ENCODE measurements at regions not wholly inside any gene's neighbourhood (a gene's known extent, or its start where the extent isn't known, plus 50 kb on each side); places are given as distances from the start of the nearest gene placed in this dataset.

DNA sequence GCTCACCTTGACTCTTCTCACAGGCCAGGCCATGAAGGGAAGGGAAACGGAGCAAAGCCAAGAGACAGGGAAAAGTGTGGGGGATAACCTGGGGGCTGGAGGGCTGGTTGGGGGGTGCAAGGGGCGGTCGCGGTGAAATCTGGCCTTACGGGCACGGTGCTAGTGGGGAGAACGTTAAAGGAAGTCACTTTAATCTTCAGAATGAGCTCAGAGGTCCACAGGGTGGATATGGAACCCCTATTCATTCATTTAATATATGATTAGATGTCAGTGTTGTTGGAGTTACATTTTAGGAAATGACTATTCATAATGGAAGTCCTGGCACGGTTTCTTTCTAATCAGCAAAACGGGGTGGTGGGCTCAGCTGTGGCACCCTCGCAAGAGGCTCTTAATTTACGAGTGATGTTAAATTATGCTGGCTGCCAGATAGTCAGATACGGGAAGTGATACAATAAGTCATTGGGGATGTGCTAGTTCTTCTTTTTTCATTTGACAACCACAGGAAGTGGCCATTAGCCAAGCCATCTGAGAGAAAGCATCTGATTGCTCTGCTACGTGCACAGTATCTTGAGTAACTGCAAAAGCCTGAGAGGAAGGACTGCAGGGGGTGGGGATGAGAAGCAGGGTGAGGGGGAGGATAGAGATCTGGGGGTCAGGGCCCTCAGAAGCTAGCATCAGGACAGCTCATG lies 253.0 kb downstream of the QKI start:
- no peak for DNase-seq

DNA sequence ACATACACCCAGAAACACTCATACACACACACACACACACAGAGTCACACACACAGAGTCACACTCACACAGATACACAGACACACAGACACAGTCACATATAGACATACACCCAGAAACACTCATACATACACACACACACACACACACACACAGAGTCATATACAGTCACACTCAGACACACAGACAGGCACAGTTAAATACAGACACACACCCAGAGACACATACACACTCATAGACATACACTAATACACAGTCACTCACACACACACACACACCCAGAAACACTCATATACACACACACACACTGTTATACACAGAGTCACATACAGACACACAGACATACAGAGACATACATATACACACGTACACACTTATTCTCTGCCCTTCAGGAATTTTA lies 250.9 kb downstream of the QKI start:
- DNase-seq: no peak

DNA sequence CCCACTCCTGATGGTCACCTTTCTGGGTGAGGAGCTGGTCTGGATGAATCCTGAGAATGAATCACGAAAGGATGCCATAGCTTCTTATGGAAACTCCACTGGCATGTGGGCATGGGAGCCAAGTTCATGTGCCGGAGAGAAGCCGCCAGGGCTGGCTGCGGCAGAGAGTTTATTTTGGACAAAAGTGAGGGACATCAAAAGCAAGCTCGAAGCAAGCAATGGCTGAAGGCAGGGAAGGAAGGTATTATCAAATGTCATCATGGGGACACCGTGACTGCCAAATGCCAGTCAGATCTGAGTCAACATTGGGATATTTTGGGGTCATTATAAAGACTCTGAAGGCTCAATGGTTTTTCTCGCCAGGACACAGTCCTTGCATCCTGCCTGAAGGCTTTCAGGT lies 249.1 kb downstream of the QKI start:
- DNase-seq: no peak

DNA sequence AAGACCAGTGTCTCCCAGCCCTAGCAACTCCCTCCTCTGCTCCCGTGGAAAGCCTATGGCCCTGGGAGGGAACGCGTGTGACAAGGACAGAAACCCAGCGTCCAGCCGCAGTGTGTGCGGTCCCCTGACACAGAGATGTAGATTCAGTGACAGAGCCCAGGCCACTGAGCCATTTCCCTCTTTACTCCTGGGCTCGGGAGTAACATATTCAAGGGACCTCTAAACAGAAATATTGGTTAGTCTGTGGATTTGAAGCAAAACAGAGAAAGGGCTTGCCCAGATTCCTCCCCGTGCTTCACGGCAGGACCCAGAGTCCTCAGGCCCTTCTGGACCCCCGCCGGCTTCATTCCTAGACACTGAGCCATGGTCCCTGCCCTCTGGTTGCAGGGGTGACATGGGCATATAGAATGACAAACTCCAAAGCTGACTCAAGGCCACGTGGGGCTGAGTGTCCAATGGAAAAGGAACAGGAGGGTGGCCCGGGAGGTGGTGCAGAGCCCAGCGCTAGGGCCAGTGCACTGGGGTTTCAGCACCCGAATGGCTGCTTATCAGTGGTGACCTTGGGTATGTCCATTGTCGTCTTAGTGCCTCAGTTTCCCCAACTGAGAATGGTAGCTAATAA lies 248.2 kb downstream of the QKI start:
- DNase-seq: no peak

DNA sequence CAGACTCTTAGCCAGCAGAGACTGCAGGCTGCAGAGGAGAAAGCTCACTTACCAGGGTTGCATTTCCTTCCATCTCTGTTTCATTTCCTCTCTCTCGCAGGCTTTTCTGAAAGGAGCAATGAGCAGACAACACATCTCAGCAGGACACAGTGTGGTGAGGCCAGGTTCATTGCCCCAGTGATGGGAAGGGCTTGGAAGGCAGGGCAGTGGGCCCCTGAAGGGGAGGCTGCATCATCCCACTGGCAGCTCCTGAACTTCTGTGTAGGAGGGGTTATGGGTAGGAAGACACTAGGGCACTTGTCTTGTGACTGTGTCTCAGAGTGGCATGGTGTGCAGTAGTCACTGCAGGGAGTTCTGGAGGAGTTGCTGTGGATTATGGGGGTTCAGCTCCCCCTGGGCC lies 246.8 kb downstream of the QKI start:
- no peak for DNase-seq

DNA sequence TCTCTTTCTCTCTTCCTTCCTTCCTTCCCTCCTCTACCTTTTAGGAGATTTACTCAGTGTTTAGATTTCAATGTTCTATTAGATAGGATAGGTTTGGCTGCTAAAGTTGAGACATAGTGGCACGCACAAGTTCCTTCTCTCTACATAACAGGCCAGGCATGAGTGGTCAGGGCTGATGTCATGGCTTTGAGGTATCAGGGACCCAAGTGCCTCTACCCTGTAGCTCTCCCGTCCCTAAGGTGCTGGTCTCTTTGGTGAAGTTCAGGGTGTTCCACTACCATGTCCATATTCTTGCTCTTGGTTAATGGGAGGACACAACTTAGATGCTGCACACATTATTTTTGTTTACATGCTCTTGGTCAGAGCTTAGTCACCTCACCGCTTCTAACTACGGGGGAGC lies 245.3 kb downstream of the QKI start:
- no peak for DNase-seq

DNA sequence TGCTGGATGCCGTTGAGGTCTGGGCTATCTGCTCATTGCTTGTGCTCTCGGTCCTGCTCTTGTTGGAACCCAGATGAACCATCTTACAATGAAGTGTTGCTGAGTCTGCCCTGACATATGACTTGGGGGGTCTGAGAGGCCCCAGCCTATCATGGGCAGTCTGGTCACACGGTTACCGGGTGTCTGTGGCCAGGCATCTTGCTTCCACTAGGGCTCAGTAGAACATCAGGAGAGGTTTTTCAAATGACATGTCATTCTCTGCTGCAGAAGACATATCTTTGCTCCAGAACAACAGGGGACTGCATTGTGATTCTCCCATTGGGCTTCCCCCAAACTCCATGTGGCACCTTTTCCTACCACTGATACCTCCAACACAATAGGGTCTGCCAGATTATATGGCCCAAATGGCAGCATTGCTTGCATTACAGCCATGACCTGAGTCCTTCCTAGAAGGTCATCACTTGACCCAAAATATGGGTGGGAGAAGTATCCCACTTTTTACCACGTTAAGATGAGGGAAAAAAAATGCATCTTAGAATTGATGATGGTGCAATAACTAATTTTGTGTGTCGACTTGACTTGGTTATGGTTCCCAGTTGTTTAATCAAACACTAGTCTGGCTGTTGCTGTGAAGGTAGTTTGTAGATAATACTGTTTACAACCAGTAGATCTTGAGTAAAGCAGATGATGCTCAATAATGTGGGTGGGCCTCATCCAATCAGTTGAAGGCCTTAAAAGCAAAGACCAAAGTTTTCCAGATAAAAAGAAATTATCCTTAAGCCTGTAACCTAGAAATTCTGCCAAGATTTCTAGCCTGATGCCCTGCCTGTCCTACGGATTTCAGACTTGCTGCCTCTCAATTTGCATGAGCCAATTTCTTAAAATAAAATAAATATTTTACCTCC lies 241.0 kb downstream of the QKI start:
- DNase-seq: no peak

DNA sequence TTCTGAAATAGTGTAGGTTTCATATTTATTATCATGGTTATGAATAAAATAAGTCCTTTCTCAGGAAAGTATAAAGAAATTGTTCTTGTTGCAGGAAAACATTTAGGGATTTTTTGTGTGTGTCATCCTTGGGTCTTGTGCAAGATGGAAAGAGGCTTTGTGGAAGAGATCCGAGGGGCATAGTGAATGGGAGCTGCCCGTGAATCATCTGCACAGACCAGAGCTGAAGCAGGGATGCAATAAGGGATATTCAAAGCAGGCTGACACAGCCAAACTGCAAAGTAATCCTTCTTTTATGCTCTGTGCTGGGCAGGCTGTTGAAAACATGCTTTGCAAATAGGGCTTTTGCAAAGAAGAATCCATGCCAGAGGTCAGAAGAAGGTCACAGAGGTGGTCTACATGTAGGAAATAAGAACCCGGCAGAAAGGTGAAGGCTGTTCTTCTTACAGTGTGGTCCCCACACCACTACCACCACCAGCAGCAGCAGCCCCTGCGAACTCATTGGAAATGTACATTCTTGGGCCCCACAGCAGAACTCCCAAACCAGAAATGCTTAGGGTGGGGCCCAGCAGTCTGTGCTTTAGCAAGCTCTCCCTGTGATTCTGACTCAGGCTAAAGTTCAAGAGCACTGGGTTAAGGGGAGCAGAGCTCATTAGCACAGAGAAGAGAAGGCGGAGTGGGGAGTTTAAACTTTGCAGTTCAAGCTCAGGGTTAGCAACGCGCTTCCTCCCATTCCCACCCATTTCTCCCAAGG lies 237.6 kb downstream of the QKI start:
- no peak for DNase-seq

DNA sequence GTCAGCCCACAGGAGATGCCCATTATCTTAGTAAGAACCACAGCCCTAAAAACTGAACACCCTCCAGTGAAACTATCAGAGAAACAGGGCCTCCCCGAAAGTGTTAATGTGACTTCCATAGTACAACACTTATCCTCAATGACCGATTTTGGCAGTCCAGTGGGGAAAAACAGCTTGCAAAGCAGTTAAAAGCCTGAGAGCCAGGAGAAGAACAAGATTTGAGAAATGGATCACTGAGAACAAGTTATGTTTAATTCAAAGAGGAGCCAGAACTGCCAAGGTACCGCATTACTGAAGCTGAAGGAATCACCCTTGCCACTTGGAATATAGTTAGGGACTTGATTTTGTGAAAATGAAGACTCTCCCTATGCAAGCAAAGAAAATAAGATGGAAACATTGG lies 236.9 kb downstream of the QKI start:
- no peak for DNase-seq

DNA sequence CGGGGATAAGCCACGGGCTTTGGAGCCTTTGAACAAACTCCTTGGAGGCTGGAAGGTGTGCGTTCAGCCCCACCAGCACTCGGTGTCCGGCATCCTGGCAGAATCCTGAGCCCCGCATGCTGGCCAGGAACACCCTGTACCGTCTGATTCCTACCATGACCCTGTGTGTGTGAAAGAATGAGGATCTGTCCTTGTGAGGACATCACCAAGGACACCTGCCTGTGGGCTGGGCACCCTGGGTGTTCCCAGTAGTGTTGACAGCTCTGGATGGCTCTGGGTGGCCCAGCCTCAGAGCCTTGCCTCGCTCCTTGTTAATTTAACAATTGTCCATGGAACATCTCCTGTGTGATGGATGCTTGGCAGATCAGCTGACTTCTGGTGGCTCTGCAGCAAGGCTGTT lies 234.3 kb downstream of the QKI start:
- DNase-seq: no peak

DNA sequence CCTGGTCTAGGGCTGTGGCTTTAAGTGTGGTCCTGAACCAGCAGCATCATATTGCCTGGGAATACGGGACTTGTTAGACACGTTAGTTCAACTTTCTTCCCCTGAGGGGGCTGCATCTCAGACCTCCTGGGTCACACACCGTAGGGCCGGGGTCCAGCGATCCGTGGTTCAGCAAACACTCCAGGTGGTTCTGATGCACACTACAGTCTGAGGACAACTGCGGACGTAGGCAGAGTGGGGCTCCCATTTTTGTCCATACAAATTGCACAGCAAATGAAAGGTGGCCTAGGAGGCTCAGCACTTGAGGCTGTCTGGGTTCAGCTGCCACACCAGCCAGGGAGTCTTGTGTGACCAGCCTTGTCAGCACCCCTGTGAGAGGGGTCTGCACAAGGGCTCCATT lies 233.1 kb downstream of the QKI start:
- DNase-seq: no peak

DNA sequence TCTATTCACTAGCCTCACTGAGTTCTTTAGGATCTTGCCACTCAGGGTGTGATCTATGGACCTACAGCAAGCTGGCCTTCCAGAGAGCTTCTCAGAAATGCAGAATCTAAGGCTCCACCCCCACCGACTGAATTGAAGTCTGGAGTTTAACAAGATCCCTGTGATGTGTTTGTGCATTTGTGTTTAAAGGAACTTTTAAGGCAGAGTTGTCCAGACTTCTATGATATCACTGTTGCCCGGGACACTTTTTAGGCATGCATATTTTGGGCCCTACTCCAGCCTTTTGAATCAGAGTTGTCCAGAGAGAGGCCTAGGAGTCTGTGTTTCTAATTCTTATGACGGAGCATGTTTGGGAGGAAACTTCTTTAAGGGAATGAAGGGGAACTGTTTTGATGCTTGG lies 232.3 kb downstream of the QKI start:
- DNase-seq: no peak

DNA sequence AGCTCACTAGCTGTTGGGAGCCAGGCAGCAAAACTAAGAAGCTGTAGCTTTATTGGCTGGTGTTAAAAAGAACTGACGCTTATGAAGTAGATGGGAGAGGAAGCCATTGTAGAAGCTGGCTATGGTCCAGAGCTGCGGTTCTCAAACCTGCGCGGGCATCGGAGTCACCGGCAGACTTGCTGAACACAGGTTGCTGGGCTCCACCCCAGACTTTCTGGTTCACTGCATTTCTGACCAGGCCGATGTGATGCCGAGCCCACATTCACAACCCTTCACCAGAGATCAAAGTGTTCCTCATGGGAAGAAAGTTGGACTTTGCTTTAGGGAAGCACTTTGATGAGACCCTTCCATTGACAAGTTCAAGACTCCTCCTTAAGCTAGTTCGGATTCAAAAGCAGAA lies 231.6 kb downstream of the QKI start:
- DNase-seq: no peak

DNA sequence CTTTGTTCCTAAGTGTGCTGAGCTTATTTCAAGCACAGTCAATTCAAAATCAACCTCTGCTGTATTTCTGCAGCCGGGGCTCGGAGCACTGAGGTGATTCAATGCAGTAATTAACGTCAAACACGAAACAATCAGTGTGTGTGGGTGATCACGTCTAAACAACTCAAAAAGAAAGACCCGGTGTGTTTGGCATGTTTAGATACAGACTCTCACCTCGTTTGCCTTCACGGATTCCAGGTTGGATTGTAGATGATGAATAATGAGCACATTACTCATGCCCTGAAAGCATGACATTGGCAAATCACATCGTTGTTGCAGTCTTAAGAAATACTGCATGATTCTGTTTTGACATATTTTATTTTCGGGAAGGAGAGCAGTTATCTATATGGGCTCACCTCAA lies 231.0 kb downstream of the QKI start:
- no peak for DNase-seq

DNA sequence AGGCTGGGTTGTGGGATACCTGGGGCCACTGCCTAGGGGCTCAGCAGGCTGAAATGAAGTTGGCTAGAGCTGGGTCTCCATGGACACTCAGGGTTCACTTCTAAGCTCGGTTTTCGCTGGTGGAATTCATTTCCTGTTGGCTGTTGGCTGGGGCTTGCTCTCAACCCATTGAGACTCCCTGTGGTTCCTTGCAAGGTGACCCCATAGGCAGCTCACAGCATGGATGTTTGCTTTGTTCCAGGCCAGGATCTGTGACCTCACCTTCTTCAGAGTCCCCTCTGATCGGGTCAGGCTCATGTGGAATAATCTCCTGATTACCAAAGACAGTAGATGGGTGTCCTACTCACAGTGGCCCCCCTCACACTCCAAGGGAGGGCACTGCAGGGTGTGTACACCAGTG lies 229.3 kb downstream of the QKI start:
- DNase-seq: no peak

DNA sequence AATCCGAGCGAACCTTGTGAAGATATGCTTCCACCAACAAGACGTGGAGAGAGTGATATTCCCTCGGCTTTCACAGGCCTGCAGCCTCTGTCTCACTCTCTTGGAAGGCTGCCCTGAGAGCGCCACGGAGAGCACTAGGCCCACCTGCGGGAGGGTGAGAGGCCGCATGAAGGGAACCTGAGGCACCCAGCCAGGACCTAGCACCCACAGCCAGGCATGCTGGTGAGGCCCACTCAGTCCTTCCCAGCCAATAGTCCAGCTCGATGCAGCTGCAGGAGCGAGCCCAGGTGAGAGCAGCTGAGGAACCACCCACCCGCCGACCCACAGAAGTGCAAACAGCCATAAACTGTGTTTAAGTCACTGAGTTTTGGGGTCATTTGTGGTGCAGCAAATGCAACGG lies 227.2 kb downstream of the QKI start:
- DNase-seq: no peak

DNA sequence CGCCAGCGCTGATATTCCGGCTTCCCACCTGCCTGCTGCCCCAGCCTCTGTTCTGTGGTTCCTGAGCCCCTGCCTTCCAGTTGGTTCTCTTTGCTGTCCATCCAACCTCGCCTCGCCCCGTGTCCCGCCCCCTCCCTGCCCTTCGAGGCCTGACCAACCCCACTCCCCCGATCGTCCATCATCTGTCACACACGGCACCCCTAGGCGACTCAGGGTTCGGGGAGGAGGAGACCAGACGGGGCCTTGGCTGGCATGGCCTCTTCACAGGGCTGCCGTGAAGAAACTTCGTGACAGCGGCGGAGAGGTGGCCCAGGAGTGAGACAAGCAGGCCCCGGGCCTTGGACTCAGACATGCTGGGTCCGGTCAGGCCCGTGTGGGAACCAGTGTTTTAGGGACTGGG lies 226.1 kb downstream of the QKI start:
- DNase-seq: no peak

DNA sequence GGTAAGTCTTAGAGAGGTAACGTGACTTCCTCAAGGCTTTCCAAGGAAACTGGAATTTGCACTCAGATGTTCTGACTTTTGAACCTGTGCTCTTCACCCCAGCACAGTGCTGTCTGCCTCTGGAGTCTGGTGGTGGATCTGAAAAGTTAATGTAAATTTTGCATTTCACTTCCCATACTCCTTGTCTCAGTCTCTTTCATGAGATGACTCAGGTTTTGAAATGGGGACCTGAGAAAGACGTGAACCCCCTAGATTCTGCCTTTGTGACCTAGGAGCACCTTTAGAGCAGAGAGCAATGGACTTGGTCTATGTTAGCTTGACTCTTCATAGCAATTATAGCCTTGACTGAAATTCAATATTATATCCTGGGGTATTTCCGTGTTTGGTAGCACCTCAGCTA lies 223.0 kb downstream of the QKI start:
- DNase-seq: no peak

DNA sequence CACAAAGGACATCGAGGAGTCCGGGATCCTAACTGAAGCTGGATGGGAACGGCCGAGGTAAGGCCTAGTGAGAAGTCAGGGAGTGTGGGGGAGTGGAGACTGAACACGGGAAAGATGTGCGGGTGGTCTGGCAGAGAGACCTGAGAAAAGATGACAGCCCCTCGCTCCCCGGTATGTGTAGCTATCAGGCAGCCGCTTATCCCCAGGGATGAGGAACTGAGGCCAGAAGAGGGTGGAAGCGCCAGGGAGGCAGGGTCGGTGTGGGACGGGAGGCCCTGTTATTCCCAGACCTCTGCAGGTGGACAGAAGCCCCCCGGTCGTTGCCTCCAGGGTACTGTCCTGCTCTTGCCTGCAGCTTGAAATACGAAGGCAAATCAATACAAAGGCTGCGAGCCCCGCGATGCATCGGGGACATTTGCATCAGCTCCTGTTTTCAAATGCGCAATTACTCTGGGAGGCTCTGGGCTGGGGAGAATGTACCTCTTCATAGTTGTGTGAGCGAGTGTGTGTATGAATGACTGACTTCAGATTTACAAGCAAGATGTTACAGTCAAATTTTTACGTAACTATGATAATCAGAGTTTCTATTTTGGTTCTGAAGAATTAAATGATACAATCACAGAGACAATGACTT lies 221.3 kb downstream of the QKI start:
- DNase-seq: no peak

DNA sequence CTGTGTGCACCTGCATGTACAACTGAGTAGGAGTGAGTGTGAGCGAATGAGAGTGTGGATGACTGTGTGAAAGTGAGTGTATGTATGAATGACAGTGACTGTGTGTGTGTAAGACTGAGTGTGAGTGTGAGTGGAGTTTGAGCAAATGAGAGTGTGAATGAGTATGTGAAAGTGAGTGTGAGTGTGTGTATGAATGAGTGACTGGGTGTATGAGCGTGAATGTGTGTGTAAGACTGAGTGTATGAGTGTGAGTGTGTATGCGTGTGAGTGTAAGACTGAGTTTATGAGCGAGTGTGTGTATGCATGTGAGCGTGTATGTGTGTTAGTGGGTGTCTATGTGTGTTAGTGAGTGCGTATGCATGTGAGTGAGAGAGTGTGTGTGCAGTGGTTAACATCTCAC lies 220.8 kb downstream of the QKI start:
- DNase-seq: no peak

DNA sequence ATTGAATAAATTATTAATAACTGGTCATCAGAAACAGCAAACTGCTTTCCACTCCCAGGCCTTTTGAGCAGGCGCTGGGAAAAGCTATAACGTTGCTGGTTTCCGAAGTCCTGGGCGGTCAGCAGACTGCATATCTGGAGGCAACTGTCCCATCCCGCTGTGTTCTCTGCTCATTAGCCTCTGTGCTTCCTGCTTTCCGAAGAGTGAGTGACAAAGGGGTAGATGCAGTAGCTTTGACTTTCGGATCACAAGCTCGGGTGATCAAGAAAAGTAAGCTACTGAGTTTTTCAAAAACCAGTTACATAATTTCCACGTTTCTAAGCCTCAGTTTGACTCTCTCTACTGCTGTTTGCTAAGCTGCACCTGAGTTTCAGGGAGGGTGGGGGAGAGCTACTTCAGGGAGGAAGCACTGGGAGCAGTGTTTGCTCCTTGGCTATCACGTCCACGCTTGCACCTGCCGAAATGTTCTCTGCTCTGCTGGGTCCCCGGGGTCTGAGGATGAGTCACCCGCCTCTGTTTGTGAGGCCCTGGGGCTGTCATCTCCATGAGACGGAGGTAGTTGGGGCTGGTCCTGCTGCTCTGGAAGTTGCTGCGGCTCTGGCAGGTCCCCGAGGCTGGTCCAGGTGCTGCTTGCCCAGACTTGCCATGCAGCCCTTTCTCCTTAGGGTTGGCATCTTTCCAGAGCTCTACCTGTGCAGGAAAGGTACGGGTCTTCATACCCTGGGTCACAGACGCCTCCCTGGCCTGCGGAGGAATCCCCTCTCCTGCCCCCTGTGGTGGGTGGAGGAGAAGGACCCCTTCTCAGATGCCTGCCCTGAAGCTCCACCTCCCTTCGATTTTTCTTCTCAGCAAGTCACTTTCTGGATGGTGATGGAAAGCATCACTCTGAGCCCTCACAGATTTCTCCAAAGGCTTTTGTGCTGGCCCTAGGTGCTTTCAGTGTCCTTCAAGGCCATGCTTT lies 220.0 kb downstream of the QKI start:
- no peak for DNase-seq

DNA sequence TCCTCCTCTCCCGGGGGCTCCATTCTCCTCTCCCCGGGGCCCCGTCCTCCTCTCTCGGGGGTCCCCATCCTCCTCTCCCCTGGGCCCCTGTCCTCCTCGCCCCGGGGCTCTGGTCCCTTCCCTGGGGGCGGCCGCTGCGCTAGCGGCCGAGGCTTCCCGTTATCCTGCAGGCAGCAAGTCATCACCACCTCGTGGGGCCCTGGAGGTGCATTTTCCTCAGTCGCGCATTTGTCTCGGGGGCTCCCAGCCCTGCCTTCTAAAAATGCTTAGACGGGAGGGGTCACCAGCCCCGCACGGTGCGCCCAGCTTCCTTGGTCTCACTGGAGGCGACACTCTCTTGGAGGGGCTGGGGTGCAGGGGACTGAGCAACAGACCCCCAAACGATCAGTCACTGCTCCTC lies 216.5 kb downstream of the QKI start:
- DNase-seq: no peak

All from activated CD4-positive, alpha-beta T cell treated with anti-CD3 and anti-CD28 coated beads for 4 hours (primary cell).